HCT116 (cell line): ENCODE measurements at regions not wholly inside any gene's neighbourhood (a gene's known extent, or its start where the extent isn't known, plus 50 kb on each side); places are given as distances from the start of the nearest gene placed in this dataset.

ENCODE experiments used
- ATAC-seq: fragments of 200-7000 bp; cut with Tn5 transposase; 2 replicates; pipeline ENCODE4 v1.9.1; 2020; ENCODE audit warnings: mild to moderate bottlenecking, moderate library complexity
- BruUV-seq: library from RNA; stranded (reverse); fragments of 400-500 nt; replicated peaks from 2 replicates; lab custom pipeline; 2021; lab: Mats Ljungman, UMichigan
- CTCF ChIA-PET: fragments of 300-600 bp; sonication (Branson Sonifier 250); formaldehyde crosslinking; loops from one replicate; lab custom pipeline; 2021; ENCODE audit warnings: antibody characterized with exemption; lab: Charles Lee
- POLR2A ChIA-PET: fragments of 300-600, 350-600 bp; sonication (Branson Sonifier 250); formaldehyde crosslinking; loops from one replicate; lab custom pipeline; 2021; ENCODE audit warnings: antibody characterized with exemption; lab: Charles Lee
- RAD21 ChIA-PET, 2 experiments: fragments of 300-600 bp; sonication (Branson Sonifier 250); formaldehyde crosslinking; loops; one replicate each; lab custom pipeline; 2023; ENCODE audit warnings: low total read pairs in 2 of 2; ENCODE audit not compliant: uncharacterized antibody in 2 of 2, unreplicated experiment in 2 of 2, low non-redundant PET in 1 of 2; lab: Charles Lee
- DNase-seq: peaks from one replicate; pipeline ENCODE4 v3.0.0-alpha.2; 2010; ENCODE audit warnings: low read depth, low spot score
- H2AFZ ChIP-seq: fragments of 200-600 bp; shearing (Covaris generic), sonication (generic); 2 replicates; pipeline ENCODE4 v1.6.1; 2017; ENCODE audit warnings: low read depth, mixed run types, mixed read lengths, antibody characterized with exemption, low read length; ENCODE audit not compliant: poor library complexity, severe bottlenecking
- H3K27ac ChIP-seq: 2 replicates; pipeline ENCODE4 v1.5.1; 2012; ENCODE audit warnings: low read depth, low read length
- H3K27me3 ChIP-seq: fragments of 200-600 bp; sonication (generic); 2 replicates; pipeline ENCODE4 v1.6.1; 2016; ENCODE audit warnings: mixed run types, low read length, mixed read lengths; ENCODE audit not compliant: insufficient read depth
- H3K36me3 ChIP-seq, 2 experiments: fragments of 200-500 bp in 1 of 2; fragments of 200-600 bp in 1 of 2; sonication (Bioruptor generic) in 1 of 2; sonication (generic) in 1 of 2; 2 replicates each; pipeline versions ENCODE4 v1.5.1 to v1.6.1; 2014 to 2016; ENCODE audit warnings: low read length in 2 of 2, inconsistent platforms in 1 of 2, mixed read lengths in 1 of 2, mixed run types in 1 of 2; ENCODE audit not compliant: insufficient read depth in 2 of 2, control insufficient read depth in 1 of 2
- H3K4me1 ChIP-seq, 2 experiments: fragments of 200-600 bp in 1 of 2; sonication (generic) in 1 of 2; 2 replicates each; pipeline versions ENCODE4 v1.5.1 to v1.6.1; 2012 to 2017; ENCODE audit warnings: low read length in 2 of 2, inconsistent platforms in 1 of 2, mild to moderate bottlenecking in 1 of 2, mixed read lengths in 1 of 2, mixed run types in 1 of 2, moderate library complexity in 1 of 2; ENCODE audit not compliant: insufficient read depth in 2 of 2, control insufficient read depth in 1 of 2
- H3K4me2 ChIP-seq: fragments of 200-600 bp; sonication (generic); 2 replicates; pipeline ENCODE4 v1.6.1; 2017; ENCODE audit warnings: mixed run types, low read length, mixed read lengths
- H3K4me3 ChIP-seq, 2 experiments: fragments of 200-600 bp in 1 of 2; sonication (generic) in 1 of 2; replicated peaks in 1 of 2; 2 replicates each; pipeline ENCODE4 v1.5.1; 2011 to 2016; ENCODE audit warnings: low read length in 2 of 2, control low read depth in 1 of 2, low read depth in 1 of 2, mild to moderate bottlenecking in 1 of 2, mixed read lengths in 1 of 2, mixed run types in 1 of 2
- H3K79me2 ChIP-seq: fragments of 200-600 bp; sonication (generic); 2 replicates; pipeline ENCODE4 v1.6.1; 2017; ENCODE audit warnings: mild to moderate bottlenecking, mixed run types, low read length, moderate library complexity, mixed read lengths; ENCODE audit not compliant: insufficient read depth
- H3K9ac ChIP-seq: fragments of 200-600 bp; sonication (generic); 2 replicates; pipeline ENCODE4 v1.6.1; 2016; ENCODE audit warnings: low read length, mixed read lengths
- H3K9me2 ChIP-seq: fragments of 200-600 bp; sonication (generic), shearing (Covaris generic); 2 replicates; pipeline ENCODE4 v1.6.1; 2017; ENCODE audit warnings: mixed run types, mild to moderate bottlenecking, moderate library complexity; ENCODE audit not compliant: insufficient read depth
- H3K9me3 ChIP-seq, 2 experiments: fragments of 200-500 bp in 1 of 2; fragments of 200-600 bp in 1 of 2; sonication (Bioruptor generic) in 1 of 2; sonication (generic) in 1 of 2; 2 replicates each; pipeline ENCODE4 v1.6.1; 2014 to 2017; ENCODE audit warnings: low read length in 2 of 2, mixed read lengths in 2 of 2, inconsistent platforms in 1 of 2, low read depth in 1 of 2, mild to moderate bottlenecking in 1 of 2, mixed run types in 1 of 2, moderate library complexity in 1 of 2; ENCODE audit not compliant: control insufficient read depth in 1 of 2, insufficient read depth in 1 of 2
- H4K20me1 ChIP-seq: fragments of 200-600 bp; sonication (generic), shearing (Covaris generic); 2 replicates; pipeline ENCODE4 v1.6.1; 2017; ENCODE audit warnings: mixed run types, mild to moderate bottlenecking, moderate library complexity; ENCODE audit not compliant: insufficient read depth
- CBX3 ChIP-seq: IDR thresholded peaks from 2 replicates; pipeline ENCODE4 v1.6.1; 2012; ENCODE audit warnings: low read depth
- CEBPB ChIP-seq: IDR thresholded peaks from 2 replicates; pipeline ENCODE4 v1.6.1; 2012; ENCODE audit warnings: low read depth
- FOSL1 ChIP-seq: IDR thresholded peaks from 2 replicates; pipeline ENCODE4 v1.6.1; 2012; ENCODE audit warnings: low read depth
- JUND ChIP-seq: IDR thresholded peaks from 2 replicates; pipeline ENCODE4 v1.6.1; 2012
- POLR2AphosphoS5 ChIP-seq: IDR thresholded peaks from 2 replicates; pipeline ENCODE4 v1.6.1; 2011; ENCODE audit warnings: mild to moderate bottlenecking, low read depth, low read length, moderate library complexity
- SRF ChIP-seq: IDR thresholded peaks from 2 replicates; pipeline ENCODE4 v1.6.1; 2012; ENCODE audit warnings: low read depth
- intact Hi-C: fragments of 100-400 bp; cut with micrococcal nuclease; formaldehyde crosslinking; loops from 2 replicates; pipeline ENCODE4 v1.10.0; 2022
- TF ChIP-seq, protein P1 (sequence below): IDR thresholded peaks from 2 replicates; pipeline ENCODE4 v1.6.1; 2012
- TF ChIP-seq, protein P2 (sequence below): IDR thresholded peaks from 2 replicates; pipeline ENCODE4 v1.6.1; 2012
- TF ChIP-seq, protein P3 (sequence below): IDR thresholded peaks from 2 replicates; pipeline ENCODE4 v1.6.1; 2012; ENCODE audit warnings: low read depth

DNA sequence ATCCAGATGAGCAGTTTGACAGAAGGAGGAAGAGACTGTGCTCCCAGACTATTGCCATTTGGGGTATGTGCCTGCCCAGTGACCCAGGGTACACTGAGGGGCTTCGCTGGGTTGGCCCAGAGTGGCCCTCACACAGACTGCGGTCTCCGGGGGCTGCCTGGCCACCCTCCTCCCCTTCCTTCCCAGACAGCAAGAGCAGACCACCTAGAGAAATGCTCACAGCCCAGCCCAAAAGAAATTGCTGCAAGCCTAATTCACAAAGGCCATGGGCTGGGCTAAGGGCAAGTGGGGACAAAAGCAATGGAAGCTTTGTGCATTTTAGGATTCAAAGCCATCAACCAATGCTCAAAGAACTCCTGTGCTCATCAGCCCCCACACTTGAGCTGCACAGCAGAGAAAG lies 277.6 kb downstream of the CDC5L start:
- Histone ChIP-seq H3K9me2 (no peaks in the 10 kb centered on the region), H3K4me3 (no peak overlapping the region), H3K27me3 (no peaks in the 10 kb centered on the region), H3K4me2 (no peak overlapping the region), H3K79me2 (no peaks in the 10 kb centered on the region), H3K4me1 (peaks cover 15 to 24% of the 10 kb centered on the region in 2 experiments), H3K9ac (no peak overlapping the region), H4K20me1 (no peaks in the 10 kb centered on the region), H3K36me3 (no peaks in the 10 kb centered on the region), H3K9me3 (no peaks in the 10 kb centered on the region), H3K27ac (no peak overlapping the region), H2AFZ (no peak overlapping the region)
- ChIA-PET CTCF (interaction anchor here (0.7 to 1.0 kb wide), 2 partner anchors 10 to 11 kb away, joined by 3 to 4 read pairs; no protein-coding TSS in a partner anchor), POLR2A (no interaction called here), RAD21 (no interaction called here)
- DNase-seq = no peak
- BruUV-seq = no TSS peak
- ATAC-seq = no peak
- intact Hi-C loops = no loop called here
- no peak for TF ChIP-seq FOSL1

DNA sequence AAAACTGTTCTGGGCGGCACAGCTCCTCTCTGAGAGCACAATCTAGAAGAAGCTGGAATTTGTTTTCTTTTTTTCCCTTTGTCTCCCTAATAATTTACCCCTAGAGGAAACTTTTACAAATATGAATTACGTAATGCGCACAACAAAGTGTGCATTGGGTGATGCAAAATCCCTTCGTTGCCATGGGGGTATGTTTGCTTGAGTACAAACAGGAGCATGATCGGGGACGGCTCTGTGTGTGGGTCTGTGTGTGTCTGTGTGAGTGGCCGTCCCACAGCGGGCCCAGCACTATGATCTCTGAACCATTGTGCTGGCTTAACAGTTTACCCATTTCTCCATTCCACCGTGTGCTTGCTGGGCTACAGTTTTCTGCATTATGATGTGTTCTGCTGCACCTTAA lies 278.2 kb downstream of the CDC5L start:
- intact Hi-C loops = no loop called here
- no peaks in the 10 kb centered on the region for H4K20me1 ChIP-seq
- no peak overlapping the region for H2AFZ ChIP-seq
- no peaks in the 10 kb centered on the region for H3K27me3 ChIP-seq
- ChIA-PET CTCF (interaction anchor here (1.0 kb wide), 1 partner anchor 10 kb away, joined by 3 read pairs; no protein-coding TSS in a partner anchor), RAD21 (no interaction called here), POLR2A (no interaction called here)
- H3K4me3 ChIP-seq = no peak overlapping the region
- DNase-seq (no peak), ATAC-seq (no peak)
- no peaks in the 10 kb centered on the region for H3K9me2 ChIP-seq
- H3K4me1 ChIP-seq = peaks cover 15 to 25% of the 10 kb centered on the region in 2 experiments
- no peak overlapping the region for H3K9ac ChIP-seq
- no peak for TF ChIP-seq FOSL1
- TF ChIP-seq, protein P1, sequence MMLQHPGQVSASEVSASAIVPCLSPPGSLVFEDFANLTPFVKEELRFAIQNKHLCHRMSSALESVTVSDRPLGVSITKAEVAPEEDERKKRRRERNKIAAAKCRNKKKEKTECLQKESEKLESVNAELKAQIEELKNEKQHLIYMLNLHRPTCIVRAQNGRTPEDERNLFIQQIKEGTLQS = no peak
- no peak for TF ChIP-seq JUND
- no peak for TF ChIP-seq CEBPB
- TF ChIP-seq, protein P2, sequence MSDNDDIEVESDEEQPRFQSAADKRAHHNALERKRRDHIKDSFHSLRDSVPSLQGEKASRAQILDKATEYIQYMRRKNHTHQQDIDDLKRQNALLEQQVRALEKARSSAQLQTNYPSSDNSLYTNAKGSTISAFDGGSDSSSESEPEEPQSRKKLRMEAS = no peak
- TF ChIP-seq, protein P3, sequence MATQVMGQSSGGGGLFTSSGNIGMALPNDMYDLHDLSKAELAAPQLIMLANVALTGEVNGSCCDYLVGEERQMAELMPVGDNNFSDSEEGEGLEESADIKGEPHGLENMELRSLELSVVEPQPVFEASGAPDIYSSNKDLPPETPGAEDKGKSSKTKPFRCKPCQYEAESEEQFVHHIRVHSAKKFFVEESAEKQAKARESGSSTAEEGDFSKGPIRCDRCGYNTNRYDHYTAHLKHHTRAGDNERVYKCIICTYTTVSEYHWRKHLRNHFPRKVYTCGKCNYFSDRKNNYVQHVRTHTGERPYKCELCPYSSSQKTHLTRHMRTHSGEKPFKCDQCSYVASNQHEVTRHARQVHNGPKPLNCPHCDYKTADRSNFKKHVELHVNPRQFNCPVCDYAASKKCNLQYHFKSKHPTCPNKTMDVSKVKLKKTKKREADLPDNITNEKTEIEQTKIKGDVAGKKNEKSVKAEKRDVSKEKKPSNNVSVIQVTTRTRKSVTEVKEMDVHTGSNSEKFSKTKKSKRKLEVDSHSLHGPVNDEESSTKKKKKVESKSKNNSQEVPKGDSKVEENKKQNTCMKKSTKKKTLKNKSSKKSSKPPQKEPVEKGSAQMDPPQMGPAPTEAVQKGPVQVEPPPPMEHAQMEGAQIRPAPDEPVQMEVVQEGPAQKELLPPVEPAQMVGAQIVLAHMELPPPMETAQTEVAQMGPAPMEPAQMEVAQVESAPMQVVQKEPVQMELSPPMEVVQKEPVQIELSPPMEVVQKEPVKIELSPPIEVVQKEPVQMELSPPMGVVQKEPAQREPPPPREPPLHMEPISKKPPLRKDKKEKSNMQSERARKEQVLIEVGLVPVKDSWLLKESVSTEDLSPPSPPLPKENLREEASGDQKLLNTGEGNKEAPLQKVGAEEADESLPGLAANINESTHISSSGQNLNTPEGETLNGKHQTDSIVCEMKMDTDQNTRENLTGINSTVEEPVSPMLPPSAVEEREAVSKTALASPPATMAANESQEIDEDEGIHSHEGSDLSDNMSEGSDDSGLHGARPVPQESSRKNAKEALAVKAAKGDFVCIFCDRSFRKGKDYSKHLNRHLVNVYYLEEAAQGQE = no peak
- TF ChIP-seq CBX3 = no peak
- no peak for TF ChIP-seq SRF
- no peak for TF ChIP-seq POLR2AphosphoS5
- no TSS peak for BruUV-seq
- H3K4me2 ChIP-seq = no peak overlapping the region
- no peaks in the 10 kb centered on the region for H3K36me3 ChIP-seq
- H3K9me3 ChIP-seq = no peaks in the 10 kb centered on the region
- H3K27ac ChIP-seq = no peak overlapping the region
- no peaks in the 10 kb centered on the region for H3K79me2 ChIP-seq
